GM12872 (cell line): ENCODE measurements at regions not wholly inside any gene's neighbourhood (a gene's known extent, or its start where the extent isn't known, plus 50 kb on each side); places are given as distances from the start of the nearest gene placed in this dataset.

ENCODE experiments used
- TF ChIP-seq, protein P1 (sequence below): IDR thresholded peaks from 3 replicates; pipeline ENCODE4 v1.5.1; 2011; ENCODE audit warnings: low read depth, mild to moderate bottlenecking, low read length, moderate library complexity; ENCODE audit not compliant: insufficient read depth

- TF ChIP-seq, protein P1, sequence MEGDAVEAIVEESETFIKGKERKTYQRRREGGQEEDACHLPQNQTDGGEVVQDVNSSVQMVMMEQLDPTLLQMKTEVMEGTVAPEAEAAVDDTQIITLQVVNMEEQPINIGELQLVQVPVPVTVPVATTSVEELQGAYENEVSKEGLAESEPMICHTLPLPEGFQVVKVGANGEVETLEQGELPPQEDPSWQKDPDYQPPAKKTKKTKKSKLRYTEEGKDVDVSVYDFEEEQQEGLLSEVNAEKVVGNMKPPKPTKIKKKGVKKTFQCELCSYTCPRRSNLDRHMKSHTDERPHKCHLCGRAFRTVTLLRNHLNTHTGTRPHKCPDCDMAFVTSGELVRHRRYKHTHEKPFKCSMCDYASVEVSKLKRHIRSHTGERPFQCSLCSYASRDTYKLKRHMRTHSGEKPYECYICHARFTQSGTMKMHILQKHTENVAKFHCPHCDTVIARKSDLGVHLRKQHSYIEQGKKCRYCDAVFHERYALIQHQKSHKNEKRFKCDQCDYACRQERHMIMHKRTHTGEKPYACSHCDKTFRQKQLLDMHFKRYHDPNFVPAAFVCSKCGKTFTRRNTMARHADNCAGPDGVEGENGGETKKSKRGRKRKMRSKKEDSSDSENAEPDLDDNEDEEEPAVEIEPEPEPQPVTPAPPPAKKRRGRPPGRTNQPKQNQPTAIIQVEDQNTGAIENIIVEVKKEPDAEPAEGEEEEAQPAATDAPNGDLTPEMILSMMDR: no peak
These were observed 140.5 kb downstream of the DIRAS2 start for GRCh38 chr9:90502134-90502533.

DNA sequence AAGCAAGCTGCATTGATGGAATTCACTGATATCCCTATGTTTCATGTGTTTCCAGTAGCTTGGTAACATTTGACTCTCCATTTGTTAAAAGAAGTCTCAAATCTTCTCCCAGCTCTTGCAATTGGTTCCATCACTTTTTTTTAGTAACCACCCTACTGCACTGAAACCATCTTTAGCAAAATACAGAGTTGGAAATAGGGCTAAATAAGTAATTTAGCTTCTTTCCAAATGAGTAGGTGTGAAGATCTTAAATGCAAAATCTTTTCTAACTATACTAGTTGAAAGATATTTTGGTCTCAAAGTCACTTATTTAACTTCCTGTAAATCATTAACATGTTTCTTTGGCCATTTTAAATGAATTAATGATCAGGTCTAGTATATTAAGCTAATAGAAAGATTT lies 138.1 kb downstream of the DIRAS2 start:
- TF ChIP-seq, protein P1: no peak

GRCh38 chr9:90505695-90506094 lies 136.9 kb downstream of the DIRAS2 start:
- TF ChIP-seq, protein P1: no peak

- TF ChIP-seq, protein P1: no peak
These were observed 135.0 kb downstream of the DIRAS2 start for GRCh38 chr9:90507621-90508020.

- TF ChIP-seq, protein P1: no peak
These were observed 133.7 kb downstream of the DIRAS2 start for GRCh38 chr9:90508940-90509339.

DNA sequence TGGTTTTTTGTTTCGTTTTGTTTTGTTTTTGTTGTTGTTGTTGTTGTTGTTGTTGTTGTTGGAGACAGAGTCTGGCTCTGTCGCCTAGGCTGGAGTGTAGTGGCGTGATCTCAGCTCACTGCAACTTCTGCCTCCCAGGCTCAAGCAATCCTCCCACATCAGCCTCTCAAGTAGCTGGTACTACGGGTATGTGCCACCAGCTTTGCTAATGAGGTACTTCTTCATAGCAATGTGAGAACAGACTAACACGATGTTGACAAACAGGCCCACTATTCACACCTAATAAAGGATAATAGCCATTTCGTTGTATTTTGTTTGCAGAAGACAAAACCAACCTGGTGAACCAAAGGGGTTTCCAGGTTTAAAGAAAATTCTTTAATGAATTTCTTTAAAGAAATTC lies 130.9 kb downstream of the DIRAS2 start:
- TF ChIP-seq, protein P1: no peak

DNA sequence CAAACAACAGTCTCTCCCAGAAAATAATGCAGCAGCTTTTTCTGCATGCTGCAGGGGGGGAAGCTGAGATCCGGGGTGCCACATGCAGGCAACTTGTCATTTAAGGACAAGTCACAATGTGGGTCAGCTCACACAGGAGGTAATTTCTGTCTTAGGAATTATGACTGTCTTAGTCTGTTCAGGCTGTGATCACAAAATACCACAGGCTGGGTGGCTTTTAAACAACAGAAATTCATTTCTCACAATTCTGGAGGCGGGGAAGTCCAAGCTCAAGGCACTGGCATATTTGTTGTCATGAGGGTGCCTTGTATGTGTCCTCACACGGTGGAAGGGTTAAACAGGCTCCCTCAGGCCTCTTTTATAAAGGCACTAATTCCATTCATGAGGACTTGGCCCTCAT lies 127.7 kb downstream of the DIRAS2 start:
- TF ChIP-seq, protein P1: no peak

DNA sequence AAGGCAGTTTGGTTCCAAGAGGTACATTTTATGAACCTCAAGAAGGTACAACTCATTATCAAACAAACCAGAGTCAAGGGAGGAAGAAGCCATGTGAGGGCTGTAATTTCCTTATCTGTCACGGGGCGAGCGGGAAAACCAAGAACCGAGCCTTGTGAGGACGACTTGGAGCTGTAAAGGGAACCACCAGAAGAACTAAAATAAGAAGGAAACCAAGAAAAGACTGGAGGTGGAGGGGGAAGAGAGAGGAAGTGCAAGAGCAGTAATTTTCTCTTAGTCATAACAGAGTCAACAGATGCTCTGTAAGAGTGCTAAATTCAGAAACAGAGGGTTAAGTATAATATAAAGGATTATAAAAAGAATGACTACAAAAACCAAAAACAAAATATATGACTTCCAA lies 127.1 kb downstream of the DIRAS2 start:
- TF ChIP-seq, protein P1: no peak
